ACHN (cell line): ENCODE measurements at regions not wholly inside any gene's neighbourhood (a gene's known extent, or its start where the extent isn't known, plus 50 kb on each side); places are given as distances from the start of the nearest gene placed in this dataset.
A peak's percentile ranks its signal among the peaks of the same experiment; 100 is the strongest.

Experiments used
- DNase-seq: peaks from one replicate; pipeline ENCODE4 v3.0.0-alpha.2; 2015
- in situ Hi-C: cut with HindIII; loops from 2 replicates; pipeline ENCODE4 v1.10.0; 2017; ENCODE audit warnings: low sequenced_read_pairs, low pct_ligation_motif_present, low pct_unique_long_range_greater_than_20kb

DNA sequence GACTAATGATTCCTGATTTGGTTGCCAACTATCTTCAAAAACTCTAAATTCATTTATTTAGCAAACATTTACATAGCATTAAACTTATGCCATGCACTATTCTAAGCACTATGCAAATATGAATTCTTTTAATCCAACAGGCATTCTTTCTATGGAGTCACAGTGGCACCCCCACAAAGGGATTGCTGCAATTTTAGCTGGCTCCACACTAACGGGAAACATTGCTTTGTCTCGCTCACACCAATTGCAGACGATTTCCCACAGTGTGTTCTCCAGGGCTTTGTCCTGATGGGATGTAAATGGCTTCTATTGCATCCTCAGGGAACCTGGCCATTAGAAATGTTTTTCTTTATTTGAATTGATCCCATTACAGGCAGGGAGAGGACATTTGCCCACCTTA is 259.1 kb downstream of the BARHL2 start:
- in situ Hi-C loops: no loop called here
- no peak for DNase-seq

DNA sequence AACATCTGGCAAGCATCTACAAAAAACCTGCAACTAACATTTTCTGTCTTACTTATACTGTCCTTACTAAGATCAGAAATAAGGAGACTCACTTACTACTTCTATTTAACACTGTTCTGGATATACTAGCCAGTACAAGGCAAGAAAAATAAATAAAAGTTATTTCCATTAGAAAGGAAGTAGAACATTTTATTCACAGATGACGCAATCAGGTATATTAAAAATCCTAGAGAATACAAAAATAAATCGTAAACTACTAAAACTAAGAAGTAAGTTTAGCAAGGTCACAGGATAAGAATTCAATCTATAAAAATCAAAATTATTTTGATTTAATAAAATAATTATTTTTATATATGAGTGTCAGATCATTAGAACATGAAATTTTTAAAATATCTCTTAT is 264.6 kb downstream of the BARHL2 start:
- no peak for DNase-seq
- in situ Hi-C loops: no loop called here

DNA sequence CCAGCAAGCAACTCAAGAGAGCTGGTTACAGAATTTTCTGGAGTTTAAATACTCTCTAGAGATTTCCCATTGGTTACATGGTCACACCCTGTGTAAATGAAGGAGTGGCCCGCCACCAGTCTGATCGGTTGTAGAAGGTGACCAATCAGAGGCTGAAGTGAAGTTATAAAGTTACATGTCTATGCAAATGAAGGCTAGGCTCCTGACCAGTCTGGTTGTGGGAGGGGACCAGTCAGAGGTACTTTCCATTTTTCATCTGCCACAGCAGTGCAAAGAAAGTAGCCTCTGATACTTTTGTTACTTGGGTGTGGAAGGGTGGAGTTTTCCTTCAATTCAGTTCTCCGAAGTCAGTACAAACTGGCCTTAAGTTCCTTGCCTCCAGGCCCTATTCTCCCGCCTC is 273.7 kb downstream of the BARHL2 start:
- DNase-seq: no peak
- in situ Hi-C loops: no loop called here

DNA sequence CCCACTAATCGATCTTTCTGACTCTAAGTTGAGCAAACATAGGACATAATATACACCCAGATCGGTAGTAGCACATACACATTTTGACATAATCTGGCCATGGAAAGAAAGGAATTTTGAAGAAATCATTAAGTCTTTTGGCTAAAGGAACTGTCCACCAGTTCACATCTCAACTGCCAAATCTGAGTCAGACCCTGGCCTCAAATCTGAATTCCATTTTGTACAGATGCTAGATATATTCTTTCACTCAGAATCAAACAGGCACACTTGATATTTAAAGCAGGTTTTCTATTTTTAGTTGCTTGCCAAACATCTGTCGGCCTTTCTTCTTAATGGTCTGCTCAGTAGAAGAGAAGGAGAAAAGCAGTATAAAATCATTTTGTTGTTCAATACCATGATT is 281.8 kb downstream of the BARHL2 start:
- in situ Hi-C loops: no loop called here
- no peak for DNase-seq

DNA sequence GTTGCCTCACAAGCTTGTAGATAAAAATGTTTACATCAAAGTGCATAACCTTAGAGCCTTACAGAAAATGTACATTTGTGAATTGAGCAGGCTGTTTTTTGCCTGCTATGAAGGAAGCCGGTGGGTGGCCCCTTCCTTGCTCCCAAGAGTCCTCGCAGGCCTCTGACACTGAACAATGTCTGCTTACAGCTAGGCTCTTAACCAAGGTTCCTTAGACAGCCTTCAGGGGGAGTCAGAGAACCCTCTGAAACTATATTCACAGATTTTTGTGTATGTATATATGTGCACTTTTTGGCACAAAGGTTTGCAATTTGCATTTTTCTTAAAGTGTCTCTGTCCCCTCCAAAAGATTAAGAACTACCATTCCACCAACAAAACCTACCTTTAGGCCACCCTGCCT is 282.6 kb downstream of the BARHL2 start:
- in situ Hi-C loops: no loop called here
- peak; percentile 28 for DNase-seq

DNA sequence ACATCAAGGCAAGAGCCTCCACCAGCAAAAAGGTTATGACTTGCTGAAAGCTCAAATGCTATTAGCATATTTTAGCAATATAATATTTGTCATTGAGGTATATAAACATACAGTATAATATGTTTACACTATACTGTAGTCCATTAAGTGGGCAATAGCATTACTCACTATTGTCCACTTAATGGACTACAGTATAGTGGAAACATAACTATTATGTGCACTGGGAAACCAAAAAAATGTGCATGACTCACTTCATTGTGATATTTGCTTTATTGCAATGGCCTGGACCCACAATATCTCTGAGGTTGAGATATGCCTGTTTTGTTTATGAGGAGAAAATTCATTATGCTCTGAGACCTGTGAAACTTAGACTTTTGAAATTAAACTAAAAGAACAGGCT is 300.0 kb downstream of the BARHL2 start:
- DNase-seq: no peak
- in situ Hi-C loops: no loop called here

DNA sequence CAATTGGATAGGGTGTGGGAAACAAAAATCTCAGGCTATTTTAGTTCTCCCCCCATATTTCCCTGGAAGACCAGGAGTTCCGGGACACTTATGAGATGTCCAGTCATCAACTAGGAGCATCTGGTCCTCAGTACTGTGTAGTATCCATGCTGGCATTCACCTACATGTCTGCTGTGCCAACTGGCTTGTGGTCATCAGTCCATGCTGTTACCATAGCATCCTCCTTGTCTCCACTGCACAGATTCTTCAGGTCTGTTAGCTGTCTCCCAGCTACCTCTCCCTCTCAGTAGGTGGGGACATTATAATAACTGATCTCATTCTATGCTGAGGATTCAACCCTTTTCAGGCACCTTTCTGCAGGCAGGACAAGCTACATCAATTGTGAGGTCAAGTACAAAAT is 302.9 kb downstream of the BARHL2 start:
- no peak for DNase-seq

DNA sequence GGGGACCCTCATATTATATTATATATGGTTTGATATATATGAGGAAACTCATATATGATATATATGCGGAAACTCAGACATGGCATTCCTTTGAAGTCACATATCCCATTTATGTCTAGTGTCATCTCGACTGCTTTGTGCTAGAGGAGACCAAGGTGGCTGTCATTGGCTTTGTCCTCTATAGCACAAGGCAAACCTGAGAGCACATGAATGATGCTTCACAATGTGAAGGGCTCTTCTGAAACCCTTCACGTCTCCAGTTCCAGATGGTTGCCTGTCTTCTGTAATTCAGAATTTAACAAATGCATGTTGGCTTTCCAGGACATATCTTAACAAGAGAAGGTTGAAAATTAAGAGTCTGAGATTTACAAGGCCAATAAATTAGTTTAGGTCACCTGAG is 303.6 kb downstream of the BARHL2 start:
- DNase-seq: no peak
- in situ Hi-C loops: no loop called here

More for the DNA sequence above, 302.9 kb downstream of the BARHL2 start:
- in situ Hi-C loops: no loop called here

DNA sequence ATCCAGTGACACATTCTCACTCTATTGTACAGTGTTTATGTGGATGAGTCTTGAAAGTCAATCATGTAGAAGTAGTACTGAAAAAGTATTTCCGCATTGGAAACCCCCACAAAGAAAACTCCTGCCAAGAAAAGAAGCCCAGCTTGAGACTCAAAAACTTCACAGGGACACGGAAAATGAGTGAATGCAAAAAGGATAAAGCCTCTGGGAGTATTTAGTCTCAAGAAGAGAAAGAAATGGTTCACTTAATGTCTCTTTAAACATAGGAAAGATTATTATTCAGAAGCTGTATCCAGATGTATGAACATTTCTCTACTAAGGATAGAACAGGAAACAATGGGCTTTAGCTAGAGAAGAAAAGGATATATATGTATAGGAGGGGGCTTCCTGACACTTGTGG is 304.5 kb downstream of the BARHL2 start:
- DNase-seq: no peak
- in situ Hi-C loops: no loop called here

DNA sequence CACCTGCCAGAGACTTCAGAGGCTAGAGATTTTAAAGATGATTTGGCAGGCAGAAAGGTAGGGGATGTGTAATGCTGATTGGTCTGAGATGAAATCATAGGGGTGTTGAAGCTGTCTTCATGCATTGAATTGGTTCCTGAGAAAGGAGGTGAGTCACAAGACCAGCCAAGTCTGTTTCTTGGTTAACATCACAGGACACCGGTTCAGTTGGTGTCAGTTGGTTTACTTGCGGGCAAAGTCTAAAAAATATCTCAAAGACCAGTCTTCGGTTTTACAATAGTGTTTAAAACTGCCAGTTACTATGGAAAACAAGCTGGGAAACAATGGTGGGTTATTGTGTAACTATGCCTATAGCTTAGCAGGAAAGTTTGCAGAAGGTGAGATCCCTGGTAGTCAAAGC is 305.9 kb downstream of the BARHL2 start:
- in situ Hi-C loops: no loop called here

DNA sequence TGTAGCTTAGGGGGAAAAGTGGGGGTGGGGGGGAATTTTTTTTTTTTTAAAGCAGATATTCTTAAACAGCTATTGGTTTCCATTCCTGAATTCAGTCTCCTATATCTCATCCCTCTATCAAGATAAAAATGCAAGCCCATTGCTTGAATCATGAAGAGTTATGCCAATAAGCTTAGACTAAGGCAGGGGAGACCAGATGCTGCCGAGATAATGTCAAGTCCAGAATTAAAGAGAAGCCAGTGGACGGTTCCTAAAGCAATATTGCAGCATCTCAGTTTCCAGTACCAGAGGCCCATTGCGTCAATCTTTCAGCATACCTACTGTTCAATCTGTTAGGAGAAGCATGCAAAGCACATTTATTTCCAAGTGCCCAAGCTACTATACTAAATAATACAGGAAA is 309.4 kb downstream of the BARHL2 start:
- DNase-seq: no peak
- in situ Hi-C loops: no loop called here

More for the DNA sequence above, 305.9 kb downstream of the BARHL2 start:
- no peak for DNase-seq

DNA sequence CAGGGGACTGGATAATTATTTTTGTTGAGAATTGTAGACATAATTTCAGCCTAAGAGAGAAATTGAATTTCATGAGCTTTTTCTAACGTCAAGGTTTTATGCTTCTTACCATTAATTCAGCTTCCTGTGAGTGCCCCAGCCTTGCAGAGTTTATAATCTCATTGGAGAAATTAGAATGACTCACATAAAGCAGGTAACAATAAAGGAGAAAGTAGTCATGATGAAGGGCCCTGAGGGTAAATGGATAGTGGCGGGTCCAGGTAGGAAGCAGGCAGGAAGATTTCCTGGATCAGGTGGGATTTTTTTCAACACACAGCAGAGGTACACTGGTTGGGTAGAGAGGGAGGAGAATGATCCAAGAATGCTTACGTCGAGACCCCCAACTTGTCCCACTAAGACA is 311.4 kb downstream of the BARHL2 start:
- in situ Hi-C loops: no loop called here
- no peak for DNase-seq

DNA sequence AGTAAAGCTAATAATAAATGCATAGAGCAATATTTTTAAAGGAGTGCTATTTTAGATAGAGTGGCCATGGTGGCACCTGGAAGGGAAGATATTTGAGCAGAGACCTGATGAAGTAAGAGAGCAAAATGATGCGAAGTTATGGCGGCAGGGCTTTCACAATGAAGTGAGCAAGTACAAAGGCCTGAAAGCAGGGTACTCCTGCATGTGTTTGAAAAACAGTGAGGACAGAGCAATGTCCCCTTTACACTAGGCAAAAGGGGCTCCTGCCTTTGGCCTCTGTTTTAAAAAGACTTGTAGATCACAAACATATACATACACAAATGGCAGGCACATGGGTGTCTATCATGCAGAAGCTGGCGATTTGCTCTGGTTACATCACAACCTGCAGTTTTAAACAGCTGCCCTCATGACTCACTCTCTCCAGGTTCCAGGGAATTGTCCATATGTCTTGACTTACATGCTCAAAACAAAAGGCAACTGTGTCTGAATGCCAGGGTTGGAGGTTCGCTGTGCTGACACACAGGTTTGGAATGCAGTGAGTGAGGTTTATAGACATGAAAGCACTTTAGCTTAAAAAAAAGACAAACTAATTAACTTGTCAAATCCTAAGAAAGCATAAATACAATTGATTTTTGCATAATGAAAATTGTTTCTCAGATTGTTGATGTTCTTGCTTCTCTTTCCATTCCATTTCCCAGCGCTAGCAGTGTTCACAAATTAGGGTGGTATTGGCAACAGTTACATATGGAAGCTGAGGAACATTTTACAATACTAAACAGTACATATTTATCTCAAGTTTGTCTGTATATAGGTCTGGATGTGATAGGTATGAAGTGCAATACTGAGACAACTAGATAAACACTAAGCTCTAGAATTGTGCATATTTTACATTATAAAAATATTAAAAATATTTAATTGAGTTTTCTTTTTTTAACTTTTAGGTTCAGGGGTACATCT is 313.9 kb downstream of the BARHL2 start:
- in situ Hi-C loops: no loop called here
- peak; percentile 84 for DNase-seq

DNA sequence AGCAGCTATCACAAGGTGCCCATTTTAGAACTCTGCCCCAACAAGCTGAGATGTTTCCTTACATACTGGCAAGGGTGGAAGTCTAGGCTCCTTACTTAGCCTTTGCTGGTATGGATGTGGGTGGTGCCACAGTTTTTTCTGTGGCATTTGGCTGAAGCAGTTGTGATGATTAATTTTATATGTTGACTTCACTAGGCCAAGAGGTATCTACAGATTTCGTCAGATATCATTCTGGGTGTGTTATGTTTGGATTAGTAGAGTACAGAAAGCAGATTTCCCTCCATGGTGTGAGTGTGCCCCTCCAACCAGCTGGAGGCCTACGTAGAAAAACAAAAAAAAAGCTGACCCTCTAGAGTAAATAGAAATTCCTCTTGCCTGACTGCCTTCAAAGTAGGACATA is 317.0 kb downstream of the BARHL2 start:
- no peak for DNase-seq
- in situ Hi-C loops: no loop called here

DNA sequence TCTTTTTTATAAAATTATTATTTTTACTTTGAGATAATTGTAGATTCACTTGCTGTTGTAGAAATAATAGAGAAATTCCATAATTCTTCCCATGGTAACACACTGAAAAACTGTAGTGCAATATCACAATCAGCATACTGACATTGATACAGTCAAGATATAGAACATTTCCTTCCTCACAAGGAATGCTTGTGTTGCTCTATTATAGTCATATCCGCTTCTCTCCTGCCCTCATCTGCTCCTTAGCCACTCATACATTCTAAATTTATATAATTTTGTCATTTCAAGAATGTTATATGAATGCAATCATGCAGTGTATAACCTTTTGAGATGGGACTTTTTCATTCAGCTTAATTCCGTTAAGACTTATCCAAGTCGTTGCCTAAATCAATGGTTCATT is 320.2 kb downstream of the BARHL2 start:
- in situ Hi-C loops: no loop called here

DNA sequence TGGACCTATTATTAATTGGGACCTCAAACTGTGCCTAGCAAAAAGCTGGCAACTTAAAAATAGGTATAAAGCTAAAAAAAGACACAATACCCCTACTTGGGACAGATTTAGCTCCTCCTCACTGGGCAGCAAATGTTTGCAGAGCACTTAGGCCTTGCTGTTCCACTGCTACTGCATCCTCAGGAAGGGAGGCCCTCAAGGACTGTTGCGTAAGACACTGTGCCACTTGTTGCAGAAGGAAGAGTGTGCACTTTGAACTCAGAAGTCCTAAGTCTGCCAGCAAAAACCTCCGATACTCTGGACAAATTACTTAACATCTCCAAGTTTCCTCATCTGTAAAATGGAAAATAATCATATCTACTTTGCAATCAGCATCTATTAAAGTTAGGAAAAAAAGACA is 322.9 kb downstream of the BARHL2 start:
- no peak for DNase-seq
- in situ Hi-C loops: no loop called here

More for the DNA sequence above, 320.2 kb downstream of the BARHL2 start:
- DNase-seq: no peak

DNA sequence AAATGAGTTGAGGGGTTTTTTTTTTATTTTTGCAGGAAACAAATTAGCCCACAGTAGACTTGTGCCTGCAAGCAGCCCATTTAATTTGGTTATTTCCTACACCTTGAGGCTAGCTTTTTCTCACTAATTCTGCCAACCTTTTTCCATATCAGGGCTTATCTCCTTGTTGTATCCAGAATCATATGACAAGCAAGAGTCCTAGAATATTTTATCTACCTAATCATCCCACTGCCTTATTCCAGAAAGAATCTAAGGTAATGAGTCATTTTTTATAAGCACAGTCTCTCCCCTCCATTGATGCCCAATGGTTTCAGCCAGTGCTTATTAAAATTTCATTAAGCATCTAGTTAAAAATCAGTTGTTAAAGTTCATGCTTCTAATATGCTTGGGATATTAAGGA is 324.1 kb downstream of the BARHL2 start:
- in situ Hi-C loops: no loop called here
- DNase-seq: no peak

DNA sequence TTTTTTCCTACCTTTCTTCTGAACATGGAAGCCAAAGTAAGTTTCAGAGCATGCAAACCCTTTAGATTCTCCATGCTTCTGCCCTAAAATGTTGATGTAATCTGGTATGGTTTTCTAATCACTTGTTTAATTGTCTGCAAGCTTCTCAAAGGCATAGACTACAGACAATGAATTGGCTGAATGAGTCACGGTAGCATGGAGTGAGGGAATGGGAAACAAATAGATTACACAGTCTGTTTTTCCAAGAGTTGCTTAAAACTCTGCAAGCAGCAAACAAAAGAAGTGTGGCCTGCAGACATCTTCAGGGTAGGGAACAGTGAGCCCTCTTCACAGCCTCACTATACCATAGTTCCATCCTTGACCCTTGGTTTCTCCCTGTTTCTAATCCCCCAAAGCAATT is 326.0 kb downstream of the BARHL2 start:
- no peak for DNase-seq
- in situ Hi-C loops: no loop called here

DNA sequence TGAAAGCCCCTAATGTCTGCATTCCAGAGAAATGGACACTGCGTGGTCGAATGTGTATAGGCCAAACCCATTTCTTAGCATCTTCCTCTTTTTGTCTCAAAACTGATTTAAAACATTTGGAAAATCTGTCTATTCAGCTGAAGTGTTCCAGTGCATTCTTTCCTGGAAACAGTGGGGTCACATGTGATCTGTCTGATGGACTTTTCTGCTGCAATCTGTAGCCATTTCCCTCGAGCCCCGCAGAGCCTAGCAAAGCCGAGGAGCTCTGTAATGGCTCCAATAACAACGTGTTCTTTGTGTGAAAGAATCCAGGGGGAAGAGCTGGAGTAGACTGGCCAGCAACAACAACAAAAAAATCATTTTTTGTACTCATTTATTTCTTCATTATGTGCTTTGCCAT is 329.3 kb downstream of the BARHL2 start:
- in situ Hi-C loops: no loop called here
- no peak for DNase-seq

DNA sequence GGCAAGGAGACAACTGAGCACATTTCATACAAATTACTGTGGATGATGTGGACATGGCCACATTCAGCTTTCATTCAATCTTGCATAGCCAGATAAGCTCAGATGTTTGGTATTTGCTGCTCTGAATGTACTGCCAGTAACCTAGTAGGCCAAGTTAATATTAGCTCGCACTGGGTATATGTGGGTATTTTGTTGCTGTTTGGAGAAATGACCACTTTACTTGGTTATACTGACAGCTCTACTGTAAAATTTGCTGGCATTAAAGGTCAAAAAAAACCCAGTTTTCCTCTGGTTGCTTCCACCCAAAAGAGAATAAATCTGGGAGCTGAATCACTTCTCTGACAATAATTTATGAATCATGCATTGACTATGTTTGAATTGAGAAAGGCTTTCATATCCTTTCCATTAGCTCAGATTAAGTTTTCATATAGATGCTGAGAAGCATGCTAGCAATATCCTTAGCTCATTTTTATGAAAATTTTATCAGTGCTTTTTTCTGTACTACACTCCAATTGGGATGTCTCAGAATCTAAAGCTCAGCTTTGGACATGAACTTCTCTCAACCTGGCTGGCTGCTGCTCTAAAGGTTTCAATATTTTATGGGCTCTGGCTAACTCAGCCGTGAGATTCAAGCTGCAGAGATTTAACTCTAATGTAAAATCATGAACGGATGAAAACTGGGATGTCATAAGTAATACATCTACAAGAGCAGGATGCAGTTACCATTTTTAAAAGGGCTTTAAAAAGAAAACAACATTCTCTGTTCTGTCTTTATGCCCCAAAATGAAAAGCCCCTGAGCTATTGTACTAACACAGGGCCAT is 330.0 kb downstream of the BARHL2 start:
- DNase-seq: no peak
- in situ Hi-C loops: no loop called here
